Activated naive CD8-positive, alpha-beta T cell treated with anti-CD3 and anti-CD28 coated beads, Interleukin-2, amount 50 U/mL, for 24 hours (primary cell): ENCODE measurements at regions not wholly inside any gene's neighbourhood (a gene's known extent, or its start where the extent isn't known, plus 50 kb on each side); places are given as distances from the start of the nearest gene placed in this dataset.
"Not testable (repeated sequence)": the region's sequence is repeated elsewhere in the genome, so short reads cannot be mapped to it uniquely, and the experiment has no call there.

Source experiments
- ATAC-seq: fragments of 150-1000 bp; cut with Tn5 transposase; one replicate; pipeline ENCODE4 v1.10.0; 2021
- DNase-seq: peaks from one replicate; pipeline ENCODE4 v3.0.0; 2021
- H3K27ac Mint-ChIP-seq: one replicate; pipeline ENCODE4 v1.8.0; 2021; ENCODE audit warnings: mild to moderate bottlenecking, mixed read lengths
- H3K27me3 Mint-ChIP-seq: one replicate; pipeline ENCODE4 v1.8.0; 2021; ENCODE audit warnings: mixed read lengths
- H3K36me3 Mint-ChIP-seq: one replicate; pipeline ENCODE4 v1.8.0; 2021; ENCODE audit warnings: low read depth, mixed read lengths
- H3K4me1 Mint-ChIP-seq: one replicate; pipeline ENCODE4 v1.8.0; 2021; ENCODE audit warnings: mixed read lengths
- H3K4me3 Mint-ChIP-seq: one replicate; pipeline ENCODE4 v1.8.0; 2021; ENCODE audit warnings: mild to moderate bottlenecking, moderate library complexity, mixed read lengths
- H3K9me3 Mint-ChIP-seq: one replicate; pipeline ENCODE4 v1.8.0; 2021; ENCODE audit warnings: mixed read lengths

DNA sequence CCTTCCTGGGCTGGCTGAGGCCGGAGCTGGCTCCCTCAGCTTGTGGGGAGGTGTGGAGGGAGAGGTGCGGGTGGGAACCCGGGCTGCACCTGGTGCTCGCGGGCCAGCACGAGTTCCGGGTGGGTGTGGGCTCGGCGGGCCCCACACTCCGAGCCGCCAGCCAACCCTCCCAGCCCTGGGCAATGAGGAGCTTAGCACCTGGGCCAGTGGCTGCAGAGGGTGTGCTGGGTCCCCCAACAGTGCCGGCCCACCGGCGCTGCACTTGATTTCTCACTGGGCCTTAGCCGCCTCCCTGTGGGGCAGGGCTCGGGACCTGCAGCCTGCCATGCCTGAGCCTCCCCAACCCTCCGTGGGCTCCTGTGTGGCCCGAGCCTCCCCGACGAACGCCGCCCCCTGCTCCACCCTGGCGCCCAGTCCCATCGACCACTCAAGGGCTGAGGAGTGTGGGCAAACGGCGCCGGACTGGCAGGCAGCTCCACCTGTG is 182.7 kb upstream of the PAQR3 start:
- Mint-ChIP-seq H3K4me1 (no peaks in the 10 kb centered on the region), H3K4me3 (no peak overlapping the region), H3K27ac (no peak overlapping the region), H3K27me3 (no peaks in the 10 kb centered on the region), H3K9me3 (peaks cover 52% of the 10 kb centered on the region), H3K36me3 (peaks cover 2% of the 10 kb centered on the region)
- ATAC-seq (no peak), DNase-seq (no peak)

DNA sequence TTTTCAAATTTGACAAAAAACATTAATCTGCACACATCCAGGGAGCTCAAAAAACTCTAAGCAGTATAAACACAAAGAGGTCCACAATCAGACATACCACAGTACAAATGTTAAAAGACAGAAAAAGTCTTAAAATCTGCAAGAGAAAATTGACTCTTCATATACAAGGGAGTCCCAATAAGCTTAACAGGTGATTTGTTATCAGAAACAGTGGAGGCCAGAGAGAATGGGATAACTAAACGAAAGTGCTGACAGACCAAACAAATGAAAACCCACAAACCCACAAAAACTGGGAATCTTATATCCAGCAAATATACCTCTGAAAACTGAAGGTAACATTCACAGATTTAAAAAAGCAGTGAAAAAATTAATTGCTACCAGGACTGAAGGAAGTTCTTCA is 182.0 kb upstream of the PAQR3 start:
- H3K27me3 Mint-ChIP-seq: no peaks in the 10 kb centered on the region
- no peaks in the 10 kb centered on the region for H3K4me1 Mint-ChIP-seq
- H3K4me3 Mint-ChIP-seq: no peak overlapping the region
- no peak for DNase-seq
- no peak overlapping the region for H3K27ac Mint-ChIP-seq
- peaks cover 51% of the 10 kb centered on the region for H3K9me3 Mint-ChIP-seq
- peaks cover 2% of the 10 kb centered on the region for H3K36me3 Mint-ChIP-seq
- ATAC-seq: no peak

DNA sequence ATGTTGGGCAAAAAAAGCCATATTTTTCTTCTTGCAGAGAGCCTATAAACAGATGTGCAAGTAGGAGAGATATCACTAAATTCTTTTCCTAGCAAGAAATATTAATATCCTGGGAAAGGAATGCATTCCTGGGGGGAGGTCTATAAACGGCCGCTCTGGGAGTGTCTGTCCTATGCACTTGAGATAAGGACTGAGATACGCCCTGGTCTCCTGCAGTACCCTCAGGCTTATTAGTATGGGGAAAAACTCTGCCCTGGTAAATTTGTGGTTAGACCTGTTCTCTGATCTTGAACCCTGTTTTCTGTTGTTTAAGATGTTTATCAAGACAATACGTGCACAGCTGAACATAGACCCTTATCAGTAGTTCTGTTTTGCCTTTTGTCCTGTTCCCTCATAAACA is 177.8 kb upstream of the PAQR3 start:
- H3K4me3 Mint-ChIP-seq, H3K27ac Mint-ChIP-seq, H3K27me3 Mint-ChIP-seq, ATAC-seq, DNase-seq, H3K36me3 Mint-ChIP-seq, H3K4me1 Mint-ChIP-seq: not testable (repeated sequence)
- H3K9me3 Mint-ChIP-seq: peaks cover 49% of the 10 kb centered on the region

DNA sequence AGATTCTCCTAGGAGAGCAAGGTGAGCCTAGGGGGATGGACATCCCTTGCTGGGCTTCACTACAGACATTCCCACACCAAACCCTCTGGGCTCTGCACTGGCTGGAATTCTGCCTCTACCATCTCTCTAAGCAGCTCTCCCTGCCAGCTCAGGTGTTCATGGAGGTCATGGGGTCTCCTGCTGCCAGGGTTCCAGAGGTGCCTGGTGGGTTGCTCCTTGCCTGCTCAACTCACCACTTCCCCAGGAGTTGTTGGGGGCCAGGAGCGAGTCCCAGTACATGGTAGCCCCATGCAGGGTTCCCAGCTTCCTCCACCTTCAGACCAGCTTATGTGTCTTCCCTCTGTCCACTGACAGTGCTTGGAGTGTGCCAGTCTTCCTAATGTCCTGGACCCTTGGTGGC is 167.8 kb upstream of the PAQR3 start:
- no peaks in the 10 kb centered on the region for H3K9me3 Mint-ChIP-seq
- H3K36me3 Mint-ChIP-seq: no peaks in the 10 kb centered on the region
- no peak overlapping the region for H3K4me3 Mint-ChIP-seq
- no peak for ATAC-seq
- peaks cover 1% of the 10 kb centered on the region for H3K27me3 Mint-ChIP-seq
- no peaks in the 10 kb centered on the region for H3K4me1 Mint-ChIP-seq
- DNase-seq: no peak
- H3K27ac Mint-ChIP-seq: no peak overlapping the region

DNA sequence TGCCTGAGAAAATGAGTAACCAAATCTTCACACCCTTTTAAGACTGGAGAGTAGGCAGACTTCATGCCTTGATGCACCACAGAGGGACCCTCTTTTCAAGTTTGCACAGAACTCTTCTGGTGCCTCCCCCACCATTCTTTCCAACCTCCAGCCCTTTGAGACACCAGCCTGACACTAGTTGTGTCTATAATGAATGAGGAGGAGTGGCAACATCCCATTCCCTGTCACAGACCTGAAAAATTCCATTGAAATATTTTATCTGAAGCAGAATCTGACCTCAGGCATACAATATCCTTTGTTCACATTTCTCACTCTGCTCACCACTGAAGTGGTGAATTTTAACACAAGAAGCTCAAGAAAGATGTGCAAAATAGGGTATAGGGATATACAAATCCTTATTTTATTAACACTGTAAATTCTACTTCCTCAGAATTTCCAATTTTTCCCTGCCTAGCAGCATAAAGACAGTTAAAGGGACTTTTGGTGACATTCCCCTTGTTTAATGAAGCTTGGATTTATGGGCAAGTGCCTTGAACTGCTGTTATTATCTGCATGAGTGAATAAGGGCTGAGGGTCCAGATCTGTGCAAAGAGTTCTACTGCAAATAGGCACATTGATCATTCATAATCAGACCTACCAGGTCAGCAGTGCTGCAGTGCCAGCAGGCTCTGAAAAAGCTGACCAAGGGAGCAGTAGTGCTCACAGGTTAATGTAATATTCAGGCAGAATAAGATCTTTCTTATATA is 149.9 kb upstream of the PAQR3 start:
- H3K4me1 Mint-ChIP-seq: no peaks in the 10 kb centered on the region
- no peaks in the 10 kb centered on the region for H3K36me3 Mint-ChIP-seq
- ATAC-seq (no peak), DNase-seq (no peak)
- H3K9me3 Mint-ChIP-seq: no peaks in the 10 kb centered on the region
- no peaks in the 10 kb centered on the region for H3K27me3 Mint-ChIP-seq
- H3K27ac Mint-ChIP-seq: no peak overlapping the region
- H3K4me3 Mint-ChIP-seq: no peak overlapping the region

DNA sequence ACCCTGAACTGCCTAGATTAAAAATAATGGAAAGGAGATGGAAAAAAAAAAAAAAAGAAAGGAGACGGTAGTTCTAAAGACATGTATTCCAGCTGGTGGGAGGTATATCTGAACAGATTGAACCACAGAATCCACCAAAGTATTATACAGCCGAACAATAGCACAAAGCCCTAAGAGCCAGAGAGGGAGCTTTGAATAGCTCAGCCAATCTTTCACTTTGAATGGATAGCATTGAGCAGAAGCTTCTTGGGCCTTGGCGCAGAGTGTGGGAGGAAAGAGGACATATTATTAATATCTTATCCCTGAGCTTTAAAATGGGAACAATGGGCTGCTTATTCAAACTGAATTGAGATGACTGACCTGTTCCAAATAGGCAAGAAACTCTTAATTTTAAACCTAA is 147.8 kb upstream of the PAQR3 start:
- H3K4me3 Mint-ChIP-seq: no peak overlapping the region
- DNase-seq (no peak), ATAC-seq (no peak)
- H3K27ac Mint-ChIP-seq: no peak overlapping the region
- no peaks in the 10 kb centered on the region for H3K36me3 Mint-ChIP-seq
- no peaks in the 10 kb centered on the region for H3K4me1 Mint-ChIP-seq
- H3K27me3 Mint-ChIP-seq: no peaks in the 10 kb centered on the region
- peaks cover 1% of the 10 kb centered on the region for H3K9me3 Mint-ChIP-seq

DNA sequence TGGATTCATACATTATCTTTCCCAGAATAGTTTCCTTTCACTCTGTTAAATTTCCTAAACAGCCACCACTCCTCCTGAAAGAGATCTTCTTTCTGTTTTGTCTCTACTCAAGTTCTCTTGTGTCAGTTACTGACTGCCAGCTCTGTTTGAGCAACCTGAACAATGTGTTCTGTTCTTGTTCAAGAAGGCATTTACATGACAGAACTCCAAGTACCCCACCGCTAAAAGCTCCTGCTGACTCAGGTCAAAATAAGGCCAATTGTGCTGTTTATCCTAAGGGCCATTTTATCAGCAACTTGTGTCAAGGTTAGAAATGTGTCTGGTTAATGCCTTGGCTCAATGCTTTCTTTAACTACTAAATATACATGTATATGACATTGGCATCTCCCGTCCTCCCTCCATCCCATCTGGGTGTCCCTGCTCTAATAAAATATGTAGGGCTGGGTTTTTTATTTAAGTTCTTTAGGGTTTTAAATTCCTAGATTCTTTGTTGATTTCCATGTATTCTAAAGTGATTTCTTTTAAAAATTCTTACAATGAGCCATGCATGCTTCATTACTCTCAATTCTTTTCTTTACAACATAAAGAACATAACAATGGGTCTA is 144.3 kb upstream of the PAQR3 start:
- no peaks in the 10 kb centered on the region for H3K4me1 Mint-ChIP-seq
- H3K27ac Mint-ChIP-seq: no peak overlapping the region
- H3K36me3 Mint-ChIP-seq: peaks cover 2% of the 10 kb centered on the region
- ATAC-seq: no peak
- DNase-seq: no peak
- H3K9me3 Mint-ChIP-seq: peaks cover 8% of the 10 kb centered on the region
- H3K4me3 Mint-ChIP-seq: no peak overlapping the region
- no peaks in the 10 kb centered on the region for H3K27me3 Mint-ChIP-seq

DNA sequence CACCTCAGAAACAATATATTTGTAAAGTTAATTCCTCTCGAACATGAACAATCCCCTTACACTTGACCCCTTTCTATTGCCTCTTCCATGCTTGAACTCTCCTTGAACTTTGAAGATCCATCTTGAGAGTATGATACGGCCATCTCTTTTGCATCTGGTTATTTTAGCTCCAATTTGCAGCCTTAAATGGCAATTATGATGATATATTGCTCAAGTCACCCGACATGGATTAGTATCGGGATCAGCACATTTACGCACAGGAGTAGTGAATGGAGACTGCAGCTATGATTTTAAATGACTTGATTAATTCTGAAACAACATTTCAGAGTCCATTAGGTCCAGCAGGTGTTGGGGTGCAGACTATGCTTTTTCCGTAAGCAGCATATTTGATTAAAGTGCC is 143.8 kb upstream of the PAQR3 start:
- peaks cover 8% of the 10 kb centered on the region for H3K9me3 Mint-ChIP-seq
- no peaks in the 10 kb centered on the region for H3K27me3 Mint-ChIP-seq
- peaks cover 2% of the 10 kb centered on the region for H3K36me3 Mint-ChIP-seq
- H3K27ac Mint-ChIP-seq: no peak overlapping the region
- no peaks in the 10 kb centered on the region for H3K4me1 Mint-ChIP-seq
- ATAC-seq (no peak), DNase-seq (no peak)
- no peak overlapping the region for H3K4me3 Mint-ChIP-seq

DNA sequence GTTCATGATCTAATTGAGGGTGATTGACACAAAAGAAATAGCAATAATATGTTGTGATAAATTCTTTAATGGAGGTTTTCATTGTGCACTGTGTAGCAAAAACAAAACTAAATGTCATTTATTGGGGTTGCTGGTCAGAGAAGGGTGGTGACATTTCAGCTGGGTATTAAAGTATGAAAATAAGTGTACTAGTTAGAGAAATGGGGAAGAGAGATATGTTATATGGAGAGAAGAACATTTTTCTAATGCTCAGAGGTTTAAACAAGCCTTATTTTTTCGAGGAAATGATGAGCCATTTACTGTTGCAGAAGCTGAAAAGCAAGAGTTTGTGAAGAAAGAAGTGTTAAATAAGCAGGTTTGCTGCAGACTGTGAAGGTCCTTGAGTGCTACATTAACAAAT is 142.7 kb upstream of the PAQR3 start:
- DNase-seq (no peak), ATAC-seq (no peak)
- Mint-ChIP-seq H3K27ac (no peak overlapping the region), H3K36me3 (peaks cover 2% of the 10 kb centered on the region), H3K4me3 (no peak overlapping the region), H3K9me3 (peaks cover 8% of the 10 kb centered on the region), H3K4me1 (no peaks in the 10 kb centered on the region), H3K27me3 (no peaks in the 10 kb centered on the region)

DNA sequence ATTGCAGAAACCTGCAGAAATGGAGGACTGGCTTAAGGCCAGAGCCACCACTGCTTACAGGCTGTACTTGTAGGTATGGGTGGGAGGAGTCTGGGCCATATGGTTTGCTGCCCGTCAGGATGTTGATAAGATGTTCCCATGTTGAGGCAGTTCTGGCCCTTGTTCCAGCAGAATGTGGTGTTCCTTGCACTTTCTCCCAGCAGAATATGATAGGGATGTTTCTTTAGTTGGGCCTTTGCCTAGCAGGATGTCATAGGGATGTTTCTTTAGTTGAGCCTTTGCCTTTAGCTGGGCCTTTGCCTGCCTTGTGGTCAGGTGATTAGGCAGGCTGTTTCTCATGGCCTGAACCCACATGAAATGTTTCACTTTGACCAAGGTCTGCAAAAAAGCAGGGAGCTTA is 139.1 kb upstream of the PAQR3 start:
- Mint-ChIP-seq H3K9me3 (peaks cover 21% of the 10 kb centered on the region), H3K4me3 (no peak overlapping the region), H3K27me3 (no peaks in the 10 kb centered on the region), H3K4me1 (no peaks in the 10 kb centered on the region), H3K27ac (no peak overlapping the region), H3K36me3 (peaks cover 2% of the 10 kb centered on the region)
- ATAC-seq (no peak), DNase-seq (no peak)

DNA sequence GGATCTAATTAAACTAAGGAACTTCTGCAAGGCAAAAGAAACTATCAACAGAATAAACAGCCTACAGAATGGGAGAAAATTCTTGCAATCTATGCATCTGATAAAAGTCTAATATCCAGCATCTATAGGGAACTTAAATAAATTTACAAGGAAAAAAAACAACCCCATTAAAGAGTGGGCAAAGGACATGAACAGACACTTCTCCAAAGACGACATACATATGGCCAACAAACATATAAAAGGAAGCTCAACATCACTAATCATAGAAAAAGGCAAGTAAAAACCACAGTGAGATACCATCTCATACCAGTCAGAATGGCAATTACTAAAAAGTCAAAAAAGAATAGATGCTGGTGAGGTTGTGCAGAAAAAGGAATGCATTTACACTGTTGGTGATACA is 134.8 kb upstream of the PAQR3 start:
- H3K27me3 Mint-ChIP-seq: no peaks in the 10 kb centered on the region
- ATAC-seq: no peak

DNA sequence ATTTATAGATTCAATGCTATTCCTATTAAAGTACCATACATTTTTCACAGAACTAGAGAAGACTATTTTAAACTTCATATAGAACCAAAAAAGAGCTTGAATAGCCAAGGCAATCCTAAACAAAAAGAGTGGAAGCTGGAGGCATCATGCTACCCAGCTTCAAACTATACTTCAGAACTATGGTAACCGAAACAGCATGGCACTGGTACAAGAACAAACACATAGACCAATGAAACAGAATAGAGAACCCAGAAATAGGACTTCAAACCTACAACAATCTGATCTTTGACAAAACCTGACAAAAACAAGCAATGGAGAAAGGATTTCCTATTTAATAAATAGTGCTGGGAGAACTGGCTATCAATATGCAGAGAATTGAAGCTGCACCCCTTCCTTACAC is 134.2 kb upstream of the PAQR3 start:
- Mint-ChIP-seq H3K36me3 (no peaks in the 10 kb centered on the region), H3K27ac (no peak overlapping the region), H3K27me3 (no peaks in the 10 kb centered on the region), H3K9me3 (peaks cover 17% of the 10 kb centered on the region), H3K4me1 (no peaks in the 10 kb centered on the region), H3K4me3 (no peak overlapping the region)
- DNase-seq (no peak), ATAC-seq (no peak)

More for the DNA sequence above, 134.8 kb upstream of the PAQR3 start:
- Mint-ChIP-seq H3K36me3 (no peaks in the 10 kb centered on the region), H3K4me1 (no peaks in the 10 kb centered on the region), H3K4me3 (no peak overlapping the region), H3K27ac (no peak overlapping the region), H3K9me3 (peaks cover 17% of the 10 kb centered on the region)
- DNase-seq: no peak

DNA sequence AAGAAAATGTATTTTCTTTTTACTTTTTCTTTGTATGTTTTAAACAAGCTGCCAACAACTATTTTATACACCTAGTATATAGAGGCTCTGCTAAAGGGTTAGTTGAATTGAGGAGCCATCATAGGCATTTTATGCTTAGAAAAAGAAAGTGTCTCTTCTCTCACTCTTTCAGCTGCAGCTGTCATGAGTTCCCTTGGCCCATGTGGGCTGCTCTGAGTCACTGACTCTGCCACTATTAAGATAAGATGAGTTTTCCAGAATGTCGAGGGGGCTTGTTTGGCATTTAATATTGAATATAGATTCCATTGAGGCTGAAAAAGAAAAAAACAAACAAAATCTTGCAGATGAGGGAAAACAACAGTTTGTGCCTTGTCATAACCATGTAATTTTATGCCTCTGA is 126.0 kb upstream of the PAQR3 start:
- Mint-ChIP-seq H3K27ac (no peak overlapping the region), H3K36me3 (no peaks in the 10 kb centered on the region), H3K4me3 (no peak overlapping the region), H3K4me1 (no peaks in the 10 kb centered on the region), H3K9me3 (peaks cover 3% of the 10 kb centered on the region), H3K27me3 (no peaks in the 10 kb centered on the region)
- ATAC-seq (no peak), DNase-seq (no peak)

DNA sequence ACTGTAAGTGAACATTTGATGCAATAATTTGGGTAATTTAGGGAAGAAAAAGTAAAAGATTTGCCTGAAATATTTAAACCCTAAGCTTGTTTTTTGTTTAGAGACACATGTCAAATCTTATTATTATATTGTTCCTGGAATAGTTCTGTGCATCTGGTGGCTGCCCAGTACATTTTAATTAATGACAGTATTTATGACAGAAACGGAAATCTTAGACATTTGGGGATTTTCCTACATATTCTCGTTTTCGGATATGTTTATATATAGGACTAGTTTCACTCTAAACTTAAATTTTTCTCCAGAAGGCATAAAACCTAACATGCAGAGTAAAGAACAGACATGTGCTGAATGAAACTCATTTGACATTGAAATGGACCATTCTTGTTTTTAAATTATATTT is 125.6 kb upstream of the PAQR3 start:
- H3K4me3 Mint-ChIP-seq: no peak overlapping the region
- no peaks in the 10 kb centered on the region for H3K27me3 Mint-ChIP-seq
- DNase-seq (no peak), ATAC-seq (no peak)
- H3K9me3 Mint-ChIP-seq: peaks cover 3% of the 10 kb centered on the region
- no peak overlapping the region for H3K27ac Mint-ChIP-seq
- no peaks in the 10 kb centered on the region for H3K4me1 Mint-ChIP-seq
- no peaks in the 10 kb centered on the region for H3K36me3 Mint-ChIP-seq

DNA sequence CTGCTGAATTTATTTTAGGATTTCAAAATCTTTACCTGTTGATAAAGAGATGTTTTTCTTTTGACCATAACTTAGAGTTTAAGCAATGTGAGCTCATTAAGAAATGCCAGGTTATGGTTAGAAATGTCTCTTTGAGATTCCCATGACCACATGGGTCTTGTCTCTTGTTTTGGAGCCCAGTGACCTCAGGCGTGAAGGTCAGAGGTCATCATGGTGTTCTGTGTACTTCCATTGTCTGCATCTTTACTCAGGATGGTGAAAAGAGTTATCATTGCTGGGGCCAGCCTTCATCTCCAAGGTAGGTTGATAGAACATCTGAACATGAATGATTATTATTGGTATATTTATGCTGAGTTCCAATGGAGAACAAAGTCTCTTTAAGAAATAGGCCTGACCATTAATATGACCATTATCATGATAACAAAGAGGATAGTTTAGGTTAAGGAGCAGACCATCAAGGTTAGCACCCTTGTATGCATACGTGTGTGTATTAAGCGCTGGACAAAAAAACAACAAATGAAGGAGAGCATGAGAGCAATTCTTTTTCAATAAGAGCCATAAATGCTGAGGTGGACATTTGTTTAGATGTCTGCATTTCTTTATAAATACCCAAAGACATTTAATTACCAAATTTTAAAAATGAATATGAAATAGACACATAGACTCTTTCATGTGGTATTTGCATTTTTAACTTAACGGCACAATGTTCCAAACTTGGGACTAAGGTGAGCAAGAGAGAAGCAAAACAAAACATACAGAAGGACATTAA is 120.6 kb upstream of the PAQR3 start:
- H3K27ac Mint-ChIP-seq: no peak overlapping the region
- no peak overlapping the region for H3K4me3 Mint-ChIP-seq
- H3K9me3 Mint-ChIP-seq: no peaks in the 10 kb centered on the region
- H3K36me3 Mint-ChIP-seq: no peaks in the 10 kb centered on the region
- H3K27me3 Mint-ChIP-seq: no peaks in the 10 kb centered on the region
- no peak for DNase-seq
- no peak for ATAC-seq
- no peaks in the 10 kb centered on the region for H3K4me1 Mint-ChIP-seq
